ENCODE measurements at regions not wholly inside any gene's neighbourhood (a gene's known extent, or its start where the extent isn't known, plus 50 kb on each side); places are given as distances from the start of the nearest gene placed in this dataset.

- Histone ChIP-seq H3K9me3 (ENCODE audit: control insufficient read depth, insufficient read depth, low read length) (no peaks in the 10 kb centered on the region), H3K9ac (ENCODE audit: low read depth, low read length) (no peak overlapping the region), H3K4me1 (ENCODE audit: insufficient read depth, low read length) (no peaks in the 10 kb centered on the region), H3K36me3 (ENCODE audit: insufficient read depth, low read length) (no peaks in the 10 kb centered on the region)
Observed at GRCh38 chr2:11904941-11905340, 158.5 kb downstream of the LPIN1 start.

GRCh38 chr2:11907190-11907589 is 160.8 kb downstream of the LPIN1 start:
- Histone ChIP-seq H3K9ac (ENCODE audit: low read depth, low read length) (no peak overlapping the region), H3K36me3 (ENCODE audit: insufficient read depth, low read length) (no peaks in the 10 kb centered on the region), H3K9me3 (ENCODE audit: control insufficient read depth, insufficient read depth, low read length) (0 out of 2 replicates have a peak, but pooled peaks cover 2% of the 10 kb centered on the region), H3K4me1 (ENCODE audit: insufficient read depth, low read length) (no peaks in the 10 kb centered on the region)

GRCh38 chr2:11910971-11911370 is 164.5 kb downstream of the LPIN1 start:
- Histone ChIP-seq H3K36me3 (ENCODE audit: insufficient read depth, low read length) (no peaks in the 10 kb centered on the region), H3K9ac (ENCODE audit: low read depth, low read length) (no peak overlapping the region), H3K4me1 (ENCODE audit: insufficient read depth, low read length) (no peaks in the 10 kb centered on the region), H3K9me3 (ENCODE audit: control insufficient read depth, insufficient read depth, low read length) (peaks cover 8% of the 10 kb centered on the region)

GRCh38 chr2:11912980-11913379 is 166.5 kb downstream of the LPIN1 start:
- H3K36me3 ChIP-seq (ENCODE audit: insufficient read depth, low read length): no peaks in the 10 kb centered on the region

GRCh38 chr2:11914455-11914854 is 168.0 kb downstream of the LPIN1 start:
- Histone ChIP-seq H3K9ac (ENCODE audit: low read depth, low read length) (no peak overlapping the region), H3K9me3 (ENCODE audit: control insufficient read depth, insufficient read depth, low read length) (peaks cover 8% of the 10 kb centered on the region), H3K4me1 (ENCODE audit: insufficient read depth, low read length) (no peaks in the 10 kb centered on the region), H3K36me3 (ENCODE audit: insufficient read depth, low read length) (no peaks in the 10 kb centered on the region)

More at GRCh38 chr2:11912980-11913379, 166.5 kb downstream of the LPIN1 start:
- no peaks in the 10 kb centered on the region for H3K4me1 ChIP-seq (ENCODE audit: insufficient read depth, low read length)
- H3K9ac ChIP-seq (ENCODE audit: low read depth, low read length): no peak overlapping the region
- peaks cover 8% of the 10 kb centered on the region for H3K9me3 ChIP-seq (ENCODE audit: control insufficient read depth, insufficient read depth, low read length)

GRCh38 chr2:11915650-11916049 is 169.2 kb downstream of the LPIN1 start:
- peaks cover 8% of the 10 kb centered on the region for H3K9me3 ChIP-seq (ENCODE audit: control insufficient read depth, insufficient read depth, low read length)
- no peaks in the 10 kb centered on the region for H3K36me3 ChIP-seq (ENCODE audit: insufficient read depth, low read length)
- H3K4me1 ChIP-seq (ENCODE audit: insufficient read depth, low read length): peaks cover 3% of the 10 kb centered on the region; the same call in 1 of the 2 replicates
- no peak overlapping the region for H3K9ac ChIP-seq (ENCODE audit: low read depth, low read length)

GRCh38 chr2:11919953-11920352 is 173.5 kb downstream of the LPIN1 start:
- H3K9me3 ChIP-seq (ENCODE audit: control insufficient read depth, insufficient read depth, low read length): no peaks in the 10 kb centered on the region
- H3K9ac ChIP-seq (ENCODE audit: low read depth, low read length): no peak overlapping the region
- no peaks in the 10 kb centered on the region for H3K36me3 ChIP-seq (ENCODE audit: insufficient read depth, low read length)
- H3K4me1 ChIP-seq (ENCODE audit: insufficient read depth, low read length): peaks cover 15% of the 10 kb centered on the region; the same call in 1 of the 2 replicates

- no peak overlapping the region for H3K9ac ChIP-seq (ENCODE audit: low read depth, low read length)
- H3K4me1 ChIP-seq (ENCODE audit: insufficient read depth, low read length): peaks cover 15% of the 10 kb centered on the region; the same call in 1 of the 2 replicates
- H3K36me3 ChIP-seq (ENCODE audit: insufficient read depth, low read length): no peaks in the 10 kb centered on the region
- H3K9me3 ChIP-seq (ENCODE audit: control insufficient read depth, insufficient read depth, low read length): no peaks in the 10 kb centered on the region
Observed at GRCh38 chr2:11920993-11921583, 174.7 kb downstream of the LPIN1 start.

GRCh38 chr2:11922294-11922693 is 175.9 kb downstream of the LPIN1 start:
- H3K9me3 ChIP-seq (ENCODE audit: control insufficient read depth, insufficient read depth, low read length): no peaks in the 10 kb centered on the region

GRCh38 chr2:11923935-11924334 is 177.5 kb downstream of the LPIN1 start:
- Histone ChIP-seq H3K4me1 (ENCODE audit: insufficient read depth, low read length) (peaks cover 15% of the 10 kb centered on the region; the same call in 1 of the 2 replicates), H3K9ac (ENCODE audit: low read depth, low read length) (no peak overlapping the region), H3K9me3 (ENCODE audit: control insufficient read depth, insufficient read depth, low read length) (no peaks in the 10 kb centered on the region), H3K36me3 (ENCODE audit: insufficient read depth, low read length) (no peaks in the 10 kb centered on the region)

More at GRCh38 chr2:11922294-11922693, 175.9 kb downstream of the LPIN1 start:
- Histone ChIP-seq H3K9ac (ENCODE audit: low read depth, low read length) (no peak overlapping the region), H3K36me3 (ENCODE audit: insufficient read depth, low read length) (no peaks in the 10 kb centered on the region), H3K4me1 (ENCODE audit: insufficient read depth, low read length) (peaks cover 15% of the 10 kb centered on the region; the same call in 1 of the 2 replicates)

- H3K9me3 ChIP-seq (ENCODE audit: control insufficient read depth, insufficient read depth, low read length): no peaks in the 10 kb centered on the region
- peaks cover 13% of the 10 kb centered on the region; the same call in 1 of the 2 replicates for H3K4me1 ChIP-seq (ENCODE audit: insufficient read depth, low read length)
- H3K36me3 ChIP-seq (ENCODE audit: insufficient read depth, low read length): no peaks in the 10 kb centered on the region
- no peak overlapping the region for H3K9ac ChIP-seq (ENCODE audit: low read depth, low read length)
Observed at GRCh38 chr2:11925295-11926066, 179.0 kb downstream of the LPIN1 start.

GRCh38 chr2:11930211-11930761 is 183.9 kb downstream of the LPIN1 start:
- H3K4me1 ChIP-seq (ENCODE audit: insufficient read depth, low read length): no peaks in the 10 kb centered on the region
- no peak overlapping the region for H3K9ac ChIP-seq (ENCODE audit: low read depth, low read length)
- H3K9me3 ChIP-seq (ENCODE audit: control insufficient read depth, insufficient read depth, low read length): no peaks in the 10 kb centered on the region
- no peaks in the 10 kb centered on the region for H3K36me3 ChIP-seq (ENCODE audit: insufficient read depth, low read length)

GRCh38 chr2:11932048-11932512 is 185.6 kb downstream of the LPIN1 start:
- Histone ChIP-seq H3K9ac (ENCODE audit: low read depth, low read length) (no peak overlapping the region), H3K9me3 (ENCODE audit: control insufficient read depth, insufficient read depth, low read length) (no peaks in the 10 kb centered on the region), H3K36me3 (ENCODE audit: insufficient read depth, low read length) (no peaks in the 10 kb centered on the region), H3K4me1 (ENCODE audit: insufficient read depth, low read length) (no peaks in the 10 kb centered on the region)

- Histone ChIP-seq H3K9ac (ENCODE audit: low read depth, low read length) (no peak overlapping the region), H3K4me1 (ENCODE audit: insufficient read depth, low read length) (no peaks in the 10 kb centered on the region), H3K36me3 (ENCODE audit: insufficient read depth, low read length) (no peaks in the 10 kb centered on the region), H3K9me3 (ENCODE audit: control insufficient read depth, insufficient read depth, low read length) (no peaks in the 10 kb centered on the region)
Observed at GRCh38 chr2:11932962-11933361, 186.5 kb downstream of the LPIN1 start.

- H3K9me3 ChIP-seq (ENCODE audit: control insufficient read depth, insufficient read depth, low read length): no peaks in the 10 kb centered on the region
- no peak overlapping the region for H3K9ac ChIP-seq (ENCODE audit: low read depth, low read length)
- no peaks in the 10 kb centered on the region for H3K36me3 ChIP-seq (ENCODE audit: insufficient read depth, low read length)
- no peaks in the 10 kb centered on the region for H3K4me1 ChIP-seq (ENCODE audit: insufficient read depth, low read length)
Observed at GRCh38 chr2:11933854-11934253, 187.4 kb downstream of the LPIN1 start.
